Ovary (tissue), 7 donors: ENCODE measurements at regions not wholly inside any gene's neighbourhood (a gene's known extent, or its start where the extent isn't known, plus 50 kb on each side); places are given as distances from the start of the nearest gene placed in this dataset.
"Not testable (repeated sequence)": the region's sequence is repeated elsewhere in the genome, so short reads cannot be mapped to it uniquely, and the experiment has no call there.

Source experiments
- DNase-seq, 5 donors: peaks; one replicate each; pipeline ENCODE4 v3.0.0-alpha.2; 2019 to 2020
- H3K27ac ChIP-seq, 2 donors: fragments of 200-600 bp; one replicate each; pipeline versions ENCODE4 v1.5.1 to v1.8.0; 2019 to 2022
- H3K27me3 ChIP-seq: fragments of 200-600 bp; one replicate; pipeline ENCODE4 v1.8.0; 2022
- H3K36me3 ChIP-seq: fragments of 200-600 bp; sonication (generic); one replicate; pipeline ENCODE4 v1.5.1; 2019
- H3K4me1 ChIP-seq: one replicate; pipeline ENCODE4 v1.8.1; 2013; ENCODE audit warnings: mild to moderate bottlenecking, moderate library complexity; ENCODE audit not compliant: insufficient read depth
- H3K4me3 ChIP-seq: fragments of 200-600 bp; sonication (generic); one replicate; pipeline ENCODE4 v1.5.1; 2017
- H3K9me3 ChIP-seq, 2 donors: fragments of 200-600 bp in 1 of 2; sonication (generic) in 1 of 2; one replicate each; pipeline versions ENCODE4 v1.5.1 to v1.8.1; 2013 to 2019; ENCODE audit warnings: mild to moderate bottlenecking in 1 of 2, moderate library complexity in 1 of 2
- CTCF ChIP-seq, 3 donors: fragments of 450-650 bp in 2 of 3; fragments of 200-600 bp in 1 of 3; IDR thresholded peaks; one replicate each; pipeline versions ENCODE4 v1.5.1 to v1.8.0; 2016 to 2022; ENCODE audit warnings: antibody characterized with exemption in 3 of 3, mild to moderate bottlenecking in 1 of 3
- EP300 ChIP-seq: sonication (generic); formaldehyde crosslinking; IDR thresholded peaks from one replicate; pipeline ENCODE4 v1.6.1; 2017; ENCODE audit warnings: antibody characterized with exemption
- POLR2A ChIP-seq: fragments of 450-650 bp; IDR thresholded peaks from one replicate; pipeline ENCODE4 v1.6.1; 2017; ENCODE audit warnings: antibody characterized with exemption, mild to moderate bottlenecking, moderate library complexity
- WGBS, 3 donors: extraction: QIAGEN DNeasy Blood & Tissue Kit in 1 of 3; methylation state at CpG; one replicate each; pipeline versions ENCODE4 v1.1.5 to v1.1.7; 2013 to 2017; 5-methylcytosine and 5-hydroxymethylcytosine counted together
- intact Hi-C, 4 donors: fragments of 100-400 bp; cut with DNase I; formaldehyde crosslinking; loops; one replicate each; pipeline versions ENCODE4 v1.11.0 to v1.15.1; 2022 to 2023
- donor health status: DM: no; HTN: no; CAD: no; lungs with moderate emphysema.
- donor health status: DM: no; HTN: no; CAD: no.
- donor health status: Bipolar disorder and iron deficiency.
- donor health status: DM: no; HTN: no; CAD: no.
- donor health status: DM: yes; HTN: yes; CAD: no.

DNA sequence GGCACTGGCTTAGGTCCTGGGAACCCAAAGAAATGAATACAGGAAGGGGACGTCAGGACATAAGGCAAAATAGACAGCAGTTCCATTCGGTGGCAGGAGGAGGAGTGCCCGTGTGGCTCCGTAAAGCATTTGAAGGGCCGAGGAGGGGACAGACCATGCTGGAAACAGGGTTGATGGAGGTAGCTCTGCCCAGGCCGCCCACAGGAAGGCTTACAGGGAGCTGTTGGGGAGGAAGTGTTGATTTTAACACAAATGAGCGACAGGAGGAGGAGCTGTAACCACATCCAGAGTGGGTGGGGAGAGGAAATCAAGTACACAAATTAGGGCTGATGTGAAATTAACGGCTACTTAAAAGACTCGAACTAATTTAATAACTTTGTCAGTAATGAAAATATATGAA lies 54.6 kb downstream of the RBFOX3 start:
- no peak overlapping the region for H3K27ac ChIP-seq
- no peaks in the 10 kb centered on the region for H3K4me1 ChIP-seq
- WGBS, 3 donors, result 47 to 51% (median 48%) methylated on average over 9 of the region's 9 CpGs
- H3K36me3 ChIP-seq, result no peaks in the 10 kb centered on the region
- no peak for DNase-seq
- no peak overlapping the region for H3K4me3 ChIP-seq
- intact Hi-C loops, result no loop called here
- H3K9me3 ChIP-seq, result no peaks in the 10 kb centered on the region
- no peak for TF ChIP-seq POLR2A
- TF ChIP-seq EP300, result no peak
- no peak for TF ChIP-seq CTCF (IDR thresholded peaks at IDR 0.05)
- H3K27me3 ChIP-seq, result no peaks in the 10 kb centered on the region

GRCh38 chr17:79555543-79555942 lies 55.3 kb downstream of the RBFOX3 start:
- WGBS, 3 donors, result 84 to 90% (median 90%) methylated on average over 5 of the region's 5 CpGs
- Histone ChIP-seq H3K4me1 (no peaks in the 10 kb centered on the region), H3K9me3 (no peaks in the 10 kb centered on the region), H3K4me3 (no peak overlapping the region), H3K27ac (no peak overlapping the region), H3K27me3 (no peaks in the 10 kb centered on the region), H3K36me3 (no peaks in the 10 kb centered on the region)
- intact Hi-C loops, result no loop called here
- no peak for DNase-seq
- TF ChIP-seq EP300 (no peak), CTCF (IDR thresholded peaks at IDR 0.05) (no peak), POLR2A (no peak)

DNA sequence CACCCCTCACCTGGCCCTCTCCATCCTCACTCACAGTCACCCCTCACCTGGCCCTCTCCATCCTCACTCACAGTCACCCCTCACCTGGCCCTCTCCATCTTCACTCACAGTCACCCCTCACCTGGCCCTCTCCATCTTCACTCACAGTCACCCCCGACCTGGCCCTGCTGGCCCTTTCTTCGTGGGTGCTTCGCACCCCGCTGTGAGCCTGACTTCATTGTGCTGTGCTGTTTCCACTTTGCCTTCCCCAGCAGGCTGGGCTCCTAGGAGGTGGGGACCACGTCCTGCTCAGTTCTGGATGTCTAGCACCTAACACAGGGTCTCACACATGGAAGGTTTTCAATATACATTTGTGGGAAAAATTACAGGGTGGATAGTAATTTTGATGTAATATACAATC lies 56.5 kb downstream of the RBFOX3 start:
- H3K4me1 ChIP-seq, H3K27ac ChIP-seq, DNase-seq, H3K36me3 ChIP-seq, intact Hi-C loops, H3K4me3 ChIP-seq, H3K9me3 ChIP-seq, H3K27me3 ChIP-seq: not testable (repeated sequence)
- 84 to 85% (median 85%) methylated on average over 5 of the region's 5 CpGs for WGBS, 3 donors

DNA sequence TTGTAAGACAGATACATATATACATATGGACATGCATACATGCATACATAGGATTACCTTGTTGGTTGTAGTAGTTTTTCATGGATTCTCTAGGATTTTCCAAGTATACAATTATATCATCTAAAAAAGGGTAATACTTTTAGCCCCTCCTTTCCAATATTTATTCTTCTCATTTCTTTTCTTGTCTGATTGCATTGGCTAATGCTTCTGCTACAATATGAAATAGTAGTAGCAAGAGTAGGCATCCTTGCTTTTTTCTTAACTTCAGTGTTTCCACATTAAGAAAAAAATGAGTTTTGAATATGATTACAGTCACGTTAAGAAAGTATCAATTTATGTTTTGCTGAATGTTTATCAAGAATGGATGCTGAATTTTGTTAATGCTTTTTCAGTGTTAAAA lies 58.0 kb downstream of the RBFOX3 start:
- Histone ChIP-seq H3K4me3 (no peak overlapping the region), H3K27ac (no peak overlapping the region), H3K9me3 (no peaks in the 10 kb centered on the region), H3K36me3 (no peaks in the 10 kb centered on the region), H3K4me1 (no peaks in the 10 kb centered on the region), H3K27me3 (no peaks in the 10 kb centered on the region)
- TF ChIP-seq EP300 (no peak), POLR2A (no peak), CTCF (IDR thresholded peaks at IDR 0.05) (no peak)
- no peak for DNase-seq
- intact Hi-C loops, result no loop called here
- 55 to 75% (median 71%) methylated on average over 1 of the region's 1 CpG for WGBS, 3 donors

GRCh38 chr17:79552405-79552804 lies 58.4 kb downstream of the RBFOX3 start:
- Histone ChIP-seq H3K9me3 (no peaks in the 10 kb centered on the region), H3K36me3 (no peaks in the 10 kb centered on the region), H3K4me1 (no peaks in the 10 kb centered on the region), H3K27me3 (no peaks in the 10 kb centered on the region), H3K4me3 (no peak overlapping the region), H3K27ac (no peak overlapping the region)
- TF ChIP-seq CTCF (IDR thresholded peaks at IDR 0.05) (no peak), POLR2A (no peak), EP300 (no peak)
- no peak for DNase-seq
- WGBS, 3 donors, result 88 to 93% (median 90%) methylated on average over 3 of the region's 3 CpGs
- intact Hi-C loops, result no loop called here
